ENCODE measurements at regions not wholly inside any gene's neighbourhood (a gene's known extent, or its start where the extent isn't known, plus 50 kb on each side); places are given as distances from the start of the nearest gene placed in this dataset.

- Histone ChIP-seq H3K27me3 (no peaks in the 10 kb centered on the region), H3K9me3 (no peaks in the 10 kb centered on the region), H3K27ac (no peak overlapping the region), H3K36me3 (no peaks in the 10 kb centered on the region), H3K4me3 (no peak overlapping the region), H3K4me1 (no peaks in the 10 kb centered on the region)
- DNase-seq (ENCODE audit: extremely low spot score in 2 of 2): no peak
- intact Hi-C loops (cut with DNase I): no loop called here
- no peak for TF ChIP-seq CTCF (IDR thresholded peaks at IDR 0.05)
- no peak for TF ChIP-seq POLR2AphosphoS5 (IDR thresholded peaks at IDR 0.05; ENCODE audit: insufficient read depth in 1 of 2, low read depth in 1 of 2)
- TF ChIP-seq POLR2A (IDR thresholded peaks at IDR 0.05): no peak
Measured at GRCh38 chr4:177638871-177639270, 196.6 kb upstream of the AGA start.

DNA sequence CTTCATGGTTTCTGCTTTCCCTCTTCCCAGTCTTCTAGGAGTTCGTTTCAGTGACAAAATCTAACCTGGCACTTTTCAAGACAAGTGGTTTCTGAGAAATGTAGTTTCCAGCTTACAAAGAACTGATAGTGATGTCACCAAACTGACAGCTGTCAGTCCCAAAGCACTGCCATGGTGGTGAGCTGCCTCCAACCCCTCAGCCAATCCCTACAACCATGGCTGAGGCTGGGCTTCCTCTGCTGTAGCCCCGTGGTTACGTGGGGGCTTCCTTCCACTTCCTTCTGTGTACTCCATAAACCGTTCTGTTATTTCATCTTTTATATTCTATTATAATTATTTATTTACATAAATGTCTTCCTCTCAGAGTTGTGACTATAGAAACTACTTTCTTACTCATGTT lies 198.6 kb upstream of the AGA start:
- no peak for DNase-seq (ENCODE audit: extremely low spot score in 2 of 2)
- H3K9me3 ChIP-seq: no peaks in the 10 kb centered on the region
- no peaks in the 10 kb centered on the region for H3K36me3 ChIP-seq
- H3K4me3 ChIP-seq: no peak overlapping the region
- no peaks in the 10 kb centered on the region for H3K27me3 ChIP-seq
- TF ChIP-seq POLR2A (IDR thresholded peaks at IDR 0.05) (no peak), POLR2AphosphoS5 (IDR thresholded peaks at IDR 0.05; ENCODE audit: insufficient read depth in 1 of 2, low read depth in 1 of 2) (no peak), CTCF (IDR thresholded peaks at IDR 0.05) (no peak)
- H3K27ac ChIP-seq: no peak overlapping the region
- no peaks in the 10 kb centered on the region for H3K4me1 ChIP-seq
- intact Hi-C loops (cut with DNase I): no loop called here

DNA sequence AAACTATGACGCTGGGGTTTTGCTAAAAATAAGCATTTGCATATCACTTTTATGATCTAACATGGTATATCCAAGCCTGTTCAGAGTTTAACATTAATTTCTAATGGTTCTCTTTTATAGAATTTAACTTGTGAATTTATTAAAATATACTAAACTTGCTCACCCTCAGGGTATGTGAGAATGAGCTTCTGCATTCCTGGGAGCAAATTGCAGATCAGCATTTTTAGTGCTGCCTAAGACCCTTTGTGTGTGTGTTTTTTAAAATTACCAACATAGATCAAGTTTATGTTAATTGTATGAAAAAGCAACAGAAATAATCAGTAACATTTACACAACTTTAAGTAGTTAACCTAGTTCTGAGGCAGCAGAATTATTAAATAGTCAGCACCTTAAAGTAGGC lies 218.0 kb upstream of the AGA start:
- Histone ChIP-seq H3K4me3 (no peak overlapping the region), H3K9me3 (no peaks in the 10 kb centered on the region), H3K4me1 (no peaks in the 10 kb centered on the region), H3K27me3 (no peaks in the 10 kb centered on the region), H3K27ac (no peak overlapping the region), H3K36me3 (no peaks in the 10 kb centered on the region)
- intact Hi-C loops (cut with DNase I): no loop called here
- DNase-seq (ENCODE audit: extremely low spot score in 2 of 2): no peak
- TF ChIP-seq CTCF (IDR thresholded peaks at IDR 0.05): no peak
- TF ChIP-seq POLR2A (IDR thresholded peaks at IDR 0.05): no peak
- TF ChIP-seq POLR2AphosphoS5 (IDR thresholded peaks at IDR 0.05; ENCODE audit: insufficient read depth in 1 of 2, low read depth in 1 of 2): no peak

- no peaks in the 10 kb centered on the region for H3K27me3 ChIP-seq
- H3K9me3 ChIP-seq: no peaks in the 10 kb centered on the region
- no peak for DNase-seq (ENCODE audit: extremely low spot score in 2 of 2)
- TF ChIP-seq POLR2A (IDR thresholded peaks at IDR 0.05) (no peak), POLR2AphosphoS5 (IDR thresholded peaks at IDR 0.05; ENCODE audit: insufficient read depth in 1 of 2, low read depth in 1 of 2) (no peak), CTCF (IDR thresholded peaks at IDR 0.05) (no peak)
- no peaks in the 10 kb centered on the region for H3K36me3 ChIP-seq
- H3K27ac ChIP-seq: no peak overlapping the region
- intact Hi-C loops (cut with DNase I): no loop called here
- no peaks in the 10 kb centered on the region for H3K4me1 ChIP-seq
- no peak overlapping the region for H3K4me3 ChIP-seq
Measured at GRCh38 chr4:177667687-177668086, 225.4 kb upstream of the AGA start.

GRCh38 chr4:177671387-177671786 lies 229.2 kb upstream of the AGA start:
- H3K36me3 ChIP-seq: no peaks in the 10 kb centered on the region
- no peak overlapping the region for H3K27ac ChIP-seq
- H3K4me1 ChIP-seq: no peaks in the 10 kb centered on the region
- intact Hi-C loops (cut with DNase I): no loop called here
- no peak for DNase-seq (ENCODE audit: extremely low spot score in 2 of 2)
- no peak for TF ChIP-seq POLR2A (IDR thresholded peaks at IDR 0.05)
- no peaks in the 10 kb centered on the region for H3K9me3 ChIP-seq
- no peak overlapping the region for H3K4me3 ChIP-seq
- no peaks in the 10 kb centered on the region for H3K27me3 ChIP-seq

- no peaks in the 10 kb centered on the region for H3K4me1 ChIP-seq
- no peaks in the 10 kb centered on the region for H3K36me3 ChIP-seq
- no peaks in the 10 kb centered on the region for H3K9me3 ChIP-seq
- H3K27me3 ChIP-seq: no peaks in the 10 kb centered on the region
- intact Hi-C loops (cut with DNase I): no loop called here
- H3K4me3 ChIP-seq: no peak overlapping the region
- TF ChIP-seq POLR2AphosphoS5 (IDR thresholded peaks at IDR 0.05; ENCODE audit: insufficient read depth in 1 of 2, low read depth in 1 of 2) (no peak), CTCF (IDR thresholded peaks at IDR 0.05) (no peak), POLR2A (IDR thresholded peaks at IDR 0.05) (no peak)
- no peak for DNase-seq (ENCODE audit: extremely low spot score in 2 of 2)
- no peak overlapping the region for H3K27ac ChIP-seq
Measured at GRCh38 chr4:177671845-177672244, 229.6 kb upstream of the AGA start.

Data from vagina (tissue), 2 donors.